ENCODE measurements at regions not wholly inside any gene's neighbourhood (a gene's known extent, or its start where the extent isn't known, plus 50 kb on each side); places are given as distances from the start of the nearest gene placed in this dataset.

GRCh38 chr9:119853126-119853525 is 483.9 kb upstream of the BRINP1 start:
- H3K4me1 Mint-ChIP-seq = peaks cover 1 to 2% of the 10 kb centered on the region in 2 experiments; a peak in 2 of 4 replicates
- H3K56ac ChIP-seq (ENCODE audit: insufficient read length, low read depth, low read length) = no peak overlapping the region
- no peak overlapping the region for H2BK120ac ChIP-seq (ENCODE audit: low read depth, low read length, poor library complexity, severe bottlenecking)
- no peak overlapping the region for H3K27ac ChIP-seq (ENCODE audit: insufficient read length, low read depth, low read length)
- no peaks in the 10 kb centered on the region for H3K23me2 ChIP-seq (ENCODE audit: insufficient read length, low read depth, low read length, poor library complexity, severe bottlenecking)
- H3K27me3 Mint-ChIP-seq (ENCODE audit: low read depth) = no peaks in the 10 kb centered on the region
- H3K27ac Mint-ChIP-seq = no peak overlapping the region; a peak in 1 of 7 replicates
- no peak overlapping the region for H3T11ph ChIP-seq (ENCODE audit: low read length)
- no peak overlapping the region for H3K14ac ChIP-seq (ENCODE audit: insufficient read depth, low read length)
- no peak overlapping the region for H3K23ac ChIP-seq (ENCODE audit: insufficient read length, low read depth, low read length)
- H2BK20ac ChIP-seq (ENCODE audit: low read depth, low read length, poor library complexity, severe bottlenecking) = no peak overlapping the region
- H3K79me2 ChIP-seq (ENCODE audit: insufficient read depth, low read length) = no peaks in the 10 kb centered on the region
- no peak overlapping the region for H3K4me2 ChIP-seq (ENCODE audit: insufficient read depth, insufficient read length, low read length)
- H4K91ac ChIP-seq (ENCODE audit: insufficient read length, low read depth, low read length) = no peak overlapping the region
- H3K79me1 ChIP-seq (ENCODE audit: insufficient read depth, low read depth, low read length, poor library complexity, severe bottlenecking) = no peaks in the 10 kb centered on the region
- H3K36me3 Mint-ChIP-seq (ENCODE audit: insufficient read depth in 1 of 3, low read depth in 3 of 3) = no peaks in the 10 kb centered on the region
- H3K18ac ChIP-seq (ENCODE audit: insufficient read length, low read depth, low read length) = no peak overlapping the region
- no peak overlapping the region for H2AFZ ChIP-seq (ENCODE audit: low read length)
- H2AK5ac ChIP-seq (ENCODE audit: insufficient read length, low read length) = no peak overlapping the region
- H2BK5ac ChIP-seq (ENCODE audit: insufficient read length, low read length) = no peak overlapping the region
- no peak overlapping the region for H3K4ac ChIP-seq (ENCODE audit: low read depth, low read length)
- H3K9me3 ChIP-seq (ENCODE audit: control insufficient read depth, low read depth, low read length) = no peaks in the 10 kb centered on the region
- no peak overlapping the region for H3K4me3 Mint-ChIP-seq
- TF ChIP-seq CTCF (conservative IDR thresholded peaks at IDR 0.05) = no peak
- no peak for DNase-seq
- H3K27me3 ChIP-seq (ENCODE audit: insufficient read depth, low read length) = no peaks in the 10 kb centered on the region
- no peak overlapping the region for H4K5ac ChIP-seq (ENCODE audit: insufficient read length, low read depth, low read length)
- H2BK12ac ChIP-seq (ENCODE audit: insufficient read length, low read depth, low read length) = no peak overlapping the region
- H3K9ac ChIP-seq (ENCODE audit: extremely low read depth, insufficient read length, low read length) = no peak overlapping the region
- no peaks in the 10 kb centered on the region for H4K20me1 ChIP-seq (ENCODE audit: control insufficient read depth, insufficient read depth, insufficient read length)
- no peaks in the 10 kb centered on the region for H3K9me3 Mint-ChIP-seq
- H3K4me1 ChIP-seq (ENCODE audit: insufficient read depth, low read length) = no peaks in the 10 kb centered on the region
- no peak overlapping the region for H4K8ac ChIP-seq (replicated peaks; ENCODE audit: insufficient read length, low read depth, low read length)
- H2BK15ac ChIP-seq (ENCODE audit: low read depth, low read length) = no peak overlapping the region

Data from H9 (cell line).